Cardiac septum (tissue), 1 donor: ENCODE measurements at regions not wholly inside any gene's neighbourhood (a gene's known extent, or its start where the extent isn't known, plus 50 kb on each side); places are given as distances from the start of the nearest gene placed in this dataset.
"Not testable (repeated sequence)": the region's sequence is repeated elsewhere in the genome, so short reads cannot be mapped to it uniquely, and the experiment has no call there.

Source experiments
- DNase-seq: peaks from one replicate; pipeline ENCODE4 v3.0.0-alpha.2; 2020; ENCODE audit warnings: low spot score
- intact Hi-C: fragments of 100-400 bp; cut with DNase I; formaldehyde crosslinking; loops from one replicate; pipeline ENCODE4 v1.14.0; 2022
- donor health status: DM: no; HTN: no; CAD: no.

DNA sequence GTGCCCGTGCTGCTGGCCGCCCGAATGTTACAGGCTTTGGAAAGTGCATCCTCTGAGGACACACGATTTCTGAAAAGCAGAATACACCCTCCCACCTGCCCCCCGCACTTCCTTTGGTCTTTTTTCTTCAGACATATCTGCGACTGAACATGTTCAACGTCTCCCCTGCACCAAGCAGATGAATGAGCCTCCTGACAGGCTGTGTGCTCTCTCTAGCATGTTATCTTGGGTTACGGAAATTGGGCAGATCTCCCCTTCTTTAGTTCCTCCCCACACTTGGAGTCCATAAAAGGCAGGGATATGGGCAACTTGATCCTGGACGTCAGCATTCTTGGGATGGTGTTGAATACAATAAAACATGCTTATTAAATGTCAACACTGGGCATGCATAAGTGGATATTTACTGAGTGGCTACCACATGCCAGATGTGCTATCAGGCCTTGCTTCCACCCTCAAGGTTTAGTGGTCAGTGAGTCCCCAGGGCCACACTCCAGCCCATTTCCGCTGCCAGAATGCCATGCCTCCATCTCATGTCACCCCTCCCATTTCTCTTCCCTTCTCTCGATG is 130.4 kb downstream of the TRIM43 start:
- intact Hi-C loops: no loop called here
- DNase-seq: no peak

DNA sequence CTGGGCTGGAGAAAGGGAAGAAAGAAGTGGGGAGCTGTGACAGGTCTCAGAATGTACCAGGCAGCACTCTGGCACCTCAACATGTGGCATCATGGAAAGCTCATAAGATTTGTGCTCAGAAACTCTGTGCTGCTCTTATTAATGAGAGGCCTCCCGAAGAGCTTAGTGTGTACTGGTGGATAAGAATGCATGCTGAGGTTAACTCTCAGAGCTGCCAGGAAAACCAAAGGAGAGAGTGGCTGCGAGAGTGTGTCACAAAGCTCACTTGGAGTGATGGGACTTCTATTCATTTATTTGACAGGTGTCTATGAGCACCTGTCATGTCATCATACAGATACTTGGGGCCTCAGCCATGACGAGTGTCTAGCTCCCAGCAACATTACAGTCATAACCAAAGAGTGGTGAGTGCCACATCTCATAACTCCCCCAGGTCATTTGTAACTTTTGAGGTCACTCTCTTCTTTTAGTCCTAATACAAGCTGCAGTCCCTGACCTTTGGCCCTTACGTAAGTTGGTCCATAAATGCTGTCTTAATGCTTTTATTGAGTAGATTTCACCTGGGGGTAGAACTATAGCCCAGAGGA is 131.9 kb downstream of the TRIM43 start:
- DNase-seq, intact Hi-C loops: not testable (repeated sequence)

DNA sequence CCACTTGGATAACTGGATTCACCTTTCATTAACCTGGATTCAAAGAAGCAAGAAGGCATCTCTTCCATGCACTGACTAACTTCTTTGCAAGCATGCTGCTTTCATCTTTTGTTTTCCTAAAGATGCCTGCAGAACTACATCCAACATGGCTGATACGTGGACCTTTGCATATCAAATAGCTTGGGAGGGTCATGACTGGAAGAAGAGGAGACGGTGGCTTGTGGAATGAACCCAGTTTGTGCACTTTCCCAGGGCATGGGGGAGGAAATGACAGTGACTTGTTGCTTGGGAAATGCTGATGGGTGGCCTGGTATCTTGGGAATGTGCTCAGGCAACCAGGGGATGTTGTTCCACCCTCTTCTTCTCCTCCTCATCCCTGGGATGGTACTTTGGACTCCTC is 133.4 kb downstream of the TRIM43 start:
- intact Hi-C loops, DNase-seq: not testable (repeated sequence)

DNA sequence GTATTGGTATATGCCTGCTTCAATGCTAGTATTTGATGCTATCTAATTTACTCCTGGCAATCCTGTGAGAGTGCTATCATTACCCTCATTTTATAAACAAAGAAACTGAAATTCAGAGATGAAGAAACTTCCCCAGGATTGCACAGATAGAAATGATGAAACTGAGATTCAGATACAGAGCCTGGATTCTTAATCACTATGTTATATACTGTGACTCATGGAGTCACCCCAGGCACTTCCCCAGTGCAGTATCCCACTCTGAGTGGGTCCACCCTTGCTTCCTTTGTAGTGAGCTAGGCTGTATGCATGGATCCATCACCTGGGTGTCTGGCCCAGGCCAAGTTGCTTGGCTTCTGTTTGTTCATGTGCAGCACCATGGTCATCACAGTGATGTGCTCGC is 133.9 kb downstream of the TRIM43 start:
- intact Hi-C loops, DNase-seq: not testable (repeated sequence)

DNA sequence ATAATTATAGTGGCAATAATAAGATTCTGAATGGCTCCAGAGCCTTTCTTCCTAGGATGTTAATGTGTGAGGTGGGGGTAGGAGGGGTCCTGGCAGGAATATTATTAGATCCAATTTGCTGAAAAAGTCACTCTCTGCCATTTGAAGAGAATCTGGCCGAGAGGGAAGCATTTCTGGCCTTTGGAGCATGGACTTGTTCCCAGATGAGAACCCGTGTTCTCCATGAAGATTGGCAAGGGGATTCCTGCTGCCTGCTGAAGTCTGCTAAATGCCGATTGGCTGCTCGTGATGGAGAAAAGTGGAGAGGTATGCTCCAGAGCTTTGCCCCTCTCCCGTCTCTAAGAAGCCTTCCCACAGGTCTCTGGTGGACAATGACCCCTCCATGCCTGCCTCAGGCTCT is 135.6 kb downstream of the TRIM43 start:
- DNase-seq, intact Hi-C loops: not testable (repeated sequence)

DNA sequence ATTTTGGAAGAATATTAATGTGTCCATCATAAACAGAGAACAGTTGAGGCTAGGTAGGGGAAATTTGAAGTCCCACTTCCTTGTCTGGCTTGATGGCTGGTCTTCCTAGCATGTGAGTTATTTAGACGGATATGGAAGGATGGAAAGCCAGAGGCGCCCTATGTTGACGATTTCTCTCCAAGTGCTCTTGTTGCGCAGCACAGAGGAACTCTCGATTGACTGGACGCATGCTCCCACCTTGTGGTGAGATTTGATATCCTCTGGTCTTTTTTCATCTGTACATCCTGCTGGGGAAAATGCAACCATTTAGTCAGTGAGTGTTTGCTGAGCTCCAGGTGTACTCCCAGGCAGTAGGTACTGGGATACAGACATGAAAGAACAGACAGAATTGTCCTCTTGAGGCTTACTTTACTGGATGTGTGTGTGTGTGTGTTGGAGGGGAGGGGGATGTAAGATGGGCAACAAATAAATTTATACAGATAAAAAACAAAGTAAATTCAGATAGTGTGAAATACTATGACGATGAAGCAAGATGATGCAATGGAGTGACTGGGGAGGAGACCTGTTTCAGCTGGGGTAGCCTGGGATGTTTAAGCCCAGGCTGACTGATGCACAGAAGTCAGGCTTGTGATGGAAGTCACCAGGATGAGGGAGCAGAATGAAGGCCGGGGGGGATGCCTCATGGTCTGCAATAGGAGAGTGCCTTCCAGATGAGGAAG is 137.2 kb downstream of the TRIM43 start:
- DNase-seq: no peak
- intact Hi-C loops: loop anchor here (2.0 kb wide), 2 partner anchors 318 to 382 kb away; no protein-coding TSS in a partner anchor

DNA sequence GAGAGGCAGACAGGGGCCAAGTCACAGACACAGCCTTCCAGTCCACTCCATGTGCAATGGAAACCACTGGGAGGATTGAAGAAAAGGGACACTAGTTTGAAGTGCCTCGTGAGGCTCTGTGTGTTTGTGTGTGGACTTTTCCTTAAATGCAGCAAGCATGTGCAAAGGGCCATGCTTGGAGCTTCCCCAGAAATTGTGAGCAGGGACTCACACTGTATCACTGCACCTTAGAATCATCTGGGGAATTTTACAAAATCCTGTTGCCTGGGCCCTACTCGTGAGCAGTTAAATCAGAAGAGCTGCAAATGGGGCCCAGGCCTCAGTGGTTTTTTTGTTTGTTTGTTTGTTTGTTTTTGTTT is 137.8 kb downstream of the TRIM43 start:
- DNase-seq: no peak
- intact Hi-C loops: loop anchor here (2.0 kb wide), 2 partner anchors 319 to 383 kb away; no protein-coding TSS in a partner anchor

DNA sequence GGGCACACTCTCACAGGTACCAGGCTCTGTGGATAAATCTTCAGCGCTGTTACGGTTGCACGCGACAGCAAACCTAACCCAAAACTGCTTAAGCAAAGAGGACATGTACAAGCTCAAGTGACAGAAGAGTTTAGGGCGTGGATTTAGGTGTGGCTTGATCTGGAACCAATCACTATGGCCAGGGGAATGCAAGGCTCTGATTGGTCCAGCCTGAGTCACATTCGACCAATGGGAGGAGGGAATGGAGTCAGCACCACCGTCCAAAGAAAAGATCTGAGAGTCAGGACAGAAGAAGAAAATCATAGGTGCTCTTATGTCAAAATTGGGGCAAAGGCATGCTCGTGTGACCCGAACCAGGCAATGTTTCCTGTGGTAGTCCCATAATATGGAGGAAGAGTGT is 139.0 kb downstream of the TRIM43 start:
- intact Hi-C loops: no loop called here
- DNase-seq: no peak

DNA sequence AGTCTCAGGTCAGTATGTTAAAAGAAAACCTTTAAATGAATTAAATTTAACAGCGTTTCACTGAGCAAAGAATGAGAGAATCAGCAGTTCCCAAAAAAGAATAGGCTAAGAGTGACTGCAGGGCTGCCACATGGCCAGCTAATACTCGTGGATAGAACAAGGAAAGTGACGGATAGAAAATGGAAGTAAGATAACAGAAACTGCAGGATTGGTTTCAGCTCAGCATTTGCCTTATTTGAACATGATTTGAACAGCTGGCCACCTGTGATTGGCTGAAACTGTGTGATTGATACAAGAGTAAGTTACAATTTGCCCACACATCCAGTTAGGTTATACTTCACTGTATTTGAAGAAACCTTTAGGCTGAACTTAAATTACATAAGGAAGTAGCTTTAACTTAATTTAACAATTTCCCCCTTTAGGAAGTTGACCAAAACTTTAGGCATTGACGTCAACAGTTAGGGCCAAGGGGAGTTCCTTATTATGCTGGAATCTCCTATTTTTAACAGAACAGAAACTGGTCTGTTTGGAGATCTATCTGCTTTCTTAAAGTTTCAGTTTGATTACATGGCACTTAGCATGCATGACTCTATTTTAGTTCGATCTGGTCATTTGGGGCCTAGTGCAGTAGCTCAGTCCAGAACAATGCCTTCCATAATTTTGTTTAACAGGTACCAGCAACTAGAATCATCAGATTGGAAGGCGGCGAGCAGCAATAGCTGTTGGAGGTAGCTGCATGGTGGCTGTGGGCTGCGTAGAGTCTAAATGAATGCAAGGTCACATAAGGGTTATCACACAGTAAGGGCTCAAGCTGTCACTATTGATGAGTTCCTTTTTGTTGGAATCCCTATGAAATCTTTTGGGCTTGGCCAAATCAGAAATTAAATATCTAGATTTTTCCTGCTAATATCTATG is 143.4 kb downstream of the TRIM43 start:
- intact Hi-C loops: no loop called here
- DNase-seq: no peak

DNA sequence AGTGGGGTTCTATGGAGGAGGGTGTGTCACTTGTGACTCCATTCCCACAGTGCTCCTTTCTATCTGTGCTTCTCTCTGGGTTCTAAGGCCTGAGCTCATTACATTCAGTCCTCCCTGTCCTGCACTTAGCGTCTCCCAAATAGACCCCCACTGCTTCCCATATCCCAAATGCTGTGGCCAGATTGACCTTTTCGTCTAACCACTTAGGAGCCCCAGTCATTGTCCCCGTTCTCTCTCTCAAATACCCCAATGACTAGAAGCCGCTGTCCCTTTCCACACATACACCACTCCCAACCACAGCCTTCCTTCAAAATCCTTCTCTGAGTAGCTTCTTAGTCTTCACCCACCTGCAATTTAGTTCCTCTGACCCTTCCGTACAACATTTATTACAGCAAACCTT is 146.5 kb downstream of the TRIM43 start:
- no peak for DNase-seq
- intact Hi-C loops: no loop called here

DNA sequence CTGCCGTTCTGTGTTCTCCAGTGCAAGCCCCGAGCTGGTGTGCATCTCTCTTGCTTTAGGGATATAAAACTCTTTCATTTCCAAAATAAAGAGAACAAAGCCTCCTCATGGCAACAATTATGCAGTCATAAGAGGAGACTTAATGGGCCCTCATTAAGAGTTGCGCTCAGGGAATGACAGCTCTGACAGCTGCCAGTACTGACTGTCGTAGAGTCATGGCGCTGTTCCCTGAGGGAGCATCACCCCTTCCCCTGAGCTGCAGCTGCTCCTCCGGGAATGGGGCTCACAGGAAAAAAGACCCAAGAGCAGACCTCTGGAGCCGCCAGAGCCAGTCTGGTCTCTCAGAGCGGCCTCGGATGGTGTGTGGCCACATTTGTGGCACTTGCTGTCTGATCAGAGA is 160.3 kb downstream of the TRIM43 start:
- DNase-seq: not testable (repeated sequence)

DNA sequence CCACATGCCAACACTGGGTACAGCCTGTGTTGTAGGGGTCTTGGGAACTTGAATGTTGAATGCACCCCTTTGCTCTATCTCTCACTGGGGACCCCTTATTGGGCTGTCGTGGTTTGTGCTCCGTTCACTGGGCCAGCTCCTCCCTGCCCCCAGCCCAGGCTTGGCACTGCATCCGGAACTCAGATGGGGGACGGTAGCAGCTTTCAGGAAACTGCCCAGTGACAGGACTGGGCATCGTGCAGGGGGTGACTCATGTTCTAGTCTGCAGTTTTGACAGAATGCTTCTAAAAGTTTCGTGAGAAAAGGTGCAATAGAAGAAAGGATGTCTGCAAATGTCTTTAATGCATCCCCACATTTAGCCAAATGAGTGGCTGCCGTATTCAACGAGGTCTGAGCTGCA is 162.0 kb downstream of the TRIM43 start:
- intact Hi-C loops, DNase-seq: not testable (repeated sequence)

More for the DNA sequence above, 160.3 kb downstream of the TRIM43 start:
- intact Hi-C loops: not testable (repeated sequence)

DNA sequence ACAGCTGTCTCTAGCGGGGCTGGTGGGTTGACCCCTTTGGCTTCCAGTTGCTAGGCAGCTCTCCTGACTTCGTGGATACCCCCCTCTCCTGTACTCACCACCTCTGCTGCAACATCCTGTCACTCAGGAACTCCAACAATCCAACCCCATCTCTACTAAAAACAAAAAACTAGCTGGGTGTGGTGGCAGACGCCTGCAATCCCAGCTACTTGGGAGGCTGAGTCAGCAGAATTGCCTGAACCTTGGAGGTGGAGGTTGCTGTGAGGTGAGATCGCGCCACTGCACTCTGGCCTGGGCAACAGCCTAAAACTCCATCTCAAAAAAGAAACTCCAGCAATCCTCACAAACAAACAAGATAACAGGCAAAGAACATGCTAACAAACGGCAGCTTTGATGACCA is 162.4 kb downstream of the TRIM43 start:
- intact Hi-C loops, DNase-seq: not testable (repeated sequence)

DNA sequence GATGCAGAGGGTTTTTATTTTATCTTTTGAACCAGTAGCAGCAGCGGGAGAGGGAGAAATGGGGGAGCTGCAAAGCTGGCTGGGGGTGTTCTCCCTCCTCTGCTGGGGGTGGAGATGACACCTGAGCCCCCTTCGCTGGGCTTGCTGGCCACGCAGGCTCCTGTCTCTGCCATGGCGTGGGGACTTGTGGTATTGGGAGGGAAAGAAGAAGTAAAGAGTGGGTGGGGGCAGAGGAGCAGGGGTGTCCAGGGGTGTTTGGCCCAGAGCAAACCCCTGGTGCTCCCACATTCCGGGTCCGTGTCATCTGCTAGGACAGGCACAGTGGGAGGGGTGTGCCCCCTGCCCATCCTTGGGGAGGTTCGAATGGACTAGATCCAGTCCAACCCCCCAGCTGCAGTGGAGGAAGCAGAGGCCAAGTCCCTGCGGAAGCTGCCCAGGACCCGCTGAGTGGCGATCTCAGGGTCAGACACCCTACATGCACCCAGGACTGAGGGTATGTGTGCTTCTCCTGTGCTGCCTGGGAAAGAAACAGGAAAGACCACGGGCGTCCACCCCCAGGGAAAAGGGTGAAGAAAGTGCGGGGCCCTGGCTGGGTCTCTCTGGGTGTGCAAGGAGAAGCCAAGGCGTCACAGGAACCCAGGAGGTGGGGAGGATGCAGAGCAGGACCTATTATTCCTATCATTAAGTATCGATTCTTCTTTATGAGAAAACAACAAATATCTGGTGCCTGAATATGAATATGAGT is 163.2 kb downstream of the TRIM43 start:
- DNase-seq, intact Hi-C loops: not testable (repeated sequence)

DNA sequence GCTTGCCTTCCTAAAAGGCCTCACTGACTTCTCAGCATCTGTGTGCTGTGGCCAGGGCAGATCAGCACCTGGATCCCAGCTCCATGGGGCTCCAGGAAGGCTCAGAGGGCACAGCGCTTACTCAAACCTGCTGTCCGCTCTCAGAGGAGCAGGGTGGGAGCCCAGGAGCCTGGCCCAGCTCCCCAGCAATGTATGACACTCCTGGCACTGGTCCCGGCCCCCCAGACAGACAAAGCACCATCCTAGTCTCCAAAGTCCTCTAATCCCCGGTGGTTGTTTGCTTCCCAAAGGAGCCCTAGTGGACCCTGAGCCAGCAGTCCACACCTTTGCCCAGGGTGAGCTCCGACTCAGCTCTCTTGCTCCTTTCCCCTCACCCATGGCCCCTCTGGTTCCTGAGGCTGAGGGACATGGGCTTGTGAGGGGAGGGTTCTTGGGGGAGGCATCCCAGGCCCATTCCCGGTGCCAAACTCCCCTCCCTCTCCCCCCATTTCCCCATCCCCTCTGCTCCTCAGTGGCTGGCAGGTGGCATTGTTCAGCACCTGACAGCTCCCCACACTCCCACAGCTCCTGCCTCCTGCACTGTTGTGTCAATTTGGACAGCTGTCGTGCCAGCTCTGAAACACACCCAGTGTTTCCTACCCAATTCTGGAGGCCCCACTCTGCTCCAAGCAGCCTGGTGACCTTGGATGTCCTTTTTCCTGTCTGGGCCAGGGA is 164.3 kb downstream of the TRIM43 start:
- intact Hi-C loops, DNase-seq: not testable (repeated sequence)

DNA sequence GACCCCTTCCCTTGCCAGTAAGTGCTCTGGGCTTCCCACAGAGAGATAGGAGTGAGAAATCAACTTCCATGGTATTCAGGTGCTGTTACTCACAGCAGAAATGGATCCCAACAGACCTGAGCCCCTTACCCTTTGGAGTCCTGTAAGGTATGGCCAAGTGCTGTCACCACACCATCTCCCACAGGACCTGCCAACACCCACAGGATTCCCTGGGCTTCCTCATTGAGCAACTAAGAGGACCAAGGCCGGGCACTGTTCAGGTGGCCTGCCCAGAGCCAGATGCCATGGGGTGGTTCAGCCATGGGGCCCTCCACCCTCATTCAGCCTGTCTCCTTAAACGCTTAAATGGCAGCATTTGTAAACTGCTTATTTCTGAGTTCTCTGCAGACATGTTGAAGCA is 166.2 kb downstream of the TRIM43 start:
- DNase-seq: peak; percentile 59
- intact Hi-C loops: no loop called here

DNA sequence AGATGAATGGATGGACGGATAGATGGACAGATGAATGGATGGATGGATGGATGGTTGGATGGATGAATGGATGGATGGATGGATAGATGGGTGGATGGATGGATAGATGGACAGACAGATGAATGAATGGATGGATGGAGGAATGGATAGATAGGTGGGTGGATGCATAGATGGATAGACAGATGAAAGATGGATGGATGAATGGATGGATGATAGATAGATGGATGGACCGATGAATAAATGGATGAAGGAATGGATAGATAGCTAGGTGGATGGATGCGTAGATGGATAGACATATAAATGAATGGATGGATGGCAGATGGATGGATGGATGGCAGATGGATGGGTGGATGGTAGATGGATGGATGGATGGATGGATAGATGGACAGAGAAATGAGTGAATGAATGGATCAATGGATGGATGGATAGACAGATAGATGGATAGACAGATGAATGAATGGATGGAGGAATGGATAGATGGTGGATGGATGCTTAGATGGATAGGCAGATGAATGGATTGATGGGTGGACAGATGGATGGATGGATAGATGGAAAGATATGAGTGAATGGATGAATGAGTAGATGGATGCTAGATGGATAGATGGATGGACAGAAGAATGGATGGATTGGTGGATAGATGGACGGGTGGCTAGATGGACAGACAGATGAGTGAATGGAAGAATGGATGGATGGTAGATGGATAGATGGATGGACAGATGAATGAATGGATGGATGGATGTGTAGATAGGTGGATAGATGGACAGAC is 167.9 kb downstream of the TRIM43 start:
- intact Hi-C loops: no loop called here
- no peak for DNase-seq
